ENCODE measurements at regions not wholly inside any gene's neighbourhood (a gene's known extent, or its start where the extent isn't known, plus 50 kb on each side); places are given as distances from the start of the nearest gene placed in this dataset.

DNA sequence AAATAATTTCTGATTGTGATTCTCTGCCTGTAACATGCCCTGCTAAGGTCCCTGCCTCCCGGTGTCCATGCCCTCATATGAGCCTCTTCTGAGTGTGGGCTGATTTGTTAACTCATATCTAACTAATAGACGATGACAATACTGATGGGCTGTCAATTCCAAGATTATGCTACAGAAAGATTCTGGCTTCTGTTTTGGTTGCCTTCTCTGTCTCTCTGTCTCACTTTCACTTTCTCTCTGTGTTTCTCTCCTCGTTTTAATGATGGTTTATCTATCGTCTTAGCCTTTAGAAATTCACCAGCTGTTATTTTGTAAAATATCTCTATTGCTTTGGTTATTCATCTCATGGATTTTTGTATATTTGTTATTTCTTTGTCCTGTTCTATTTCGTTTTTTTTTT is 312.5 kb upstream of the ANXA10 start:
- TF ChIP-seq, protein P1, sequence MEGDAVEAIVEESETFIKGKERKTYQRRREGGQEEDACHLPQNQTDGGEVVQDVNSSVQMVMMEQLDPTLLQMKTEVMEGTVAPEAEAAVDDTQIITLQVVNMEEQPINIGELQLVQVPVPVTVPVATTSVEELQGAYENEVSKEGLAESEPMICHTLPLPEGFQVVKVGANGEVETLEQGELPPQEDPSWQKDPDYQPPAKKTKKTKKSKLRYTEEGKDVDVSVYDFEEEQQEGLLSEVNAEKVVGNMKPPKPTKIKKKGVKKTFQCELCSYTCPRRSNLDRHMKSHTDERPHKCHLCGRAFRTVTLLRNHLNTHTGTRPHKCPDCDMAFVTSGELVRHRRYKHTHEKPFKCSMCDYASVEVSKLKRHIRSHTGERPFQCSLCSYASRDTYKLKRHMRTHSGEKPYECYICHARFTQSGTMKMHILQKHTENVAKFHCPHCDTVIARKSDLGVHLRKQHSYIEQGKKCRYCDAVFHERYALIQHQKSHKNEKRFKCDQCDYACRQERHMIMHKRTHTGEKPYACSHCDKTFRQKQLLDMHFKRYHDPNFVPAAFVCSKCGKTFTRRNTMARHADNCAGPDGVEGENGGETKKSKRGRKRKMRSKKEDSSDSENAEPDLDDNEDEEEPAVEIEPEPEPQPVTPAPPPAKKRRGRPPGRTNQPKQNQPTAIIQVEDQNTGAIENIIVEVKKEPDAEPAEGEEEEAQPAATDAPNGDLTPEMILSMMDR (IDR thresholded peaks at IDR 0.05): no peak
- no peak for TF ChIP-seq POLR2A (IDR thresholded peaks at IDR 0.05)

Data from thyroid gland (tissue), 4 donors.